OCI-LY7 (cell line): ENCODE measurements at regions not wholly inside any gene's neighbourhood (a gene's known extent, or its start where the extent isn't known, plus 50 kb on each side); places are given as distances from the start of the nearest gene placed in this dataset.

ENCODE experiments used
- BruUV-seq: library from RNA; stranded (reverse); fragments of 400-500 nt; replicated peaks from 2 replicates; lab custom pipeline; 2021; lab: Mats Ljungman, UMichigan
- CTCF ChIA-PET: fragments of 300-600 bp; sonication (Branson Sonifier 250); formaldehyde crosslinking; loops from one replicate; lab custom pipeline; 2022; ENCODE audit warnings: antibody characterized with exemption; ENCODE audit not compliant: unreplicated experiment; lab: Charles Lee
- POLR2A ChIA-PET: fragments of 300-600 bp; sonication (Branson Sonifier 250); formaldehyde crosslinking; loops from one replicate; lab custom pipeline; 2022; ENCODE audit warnings: antibody characterized with exemption; lab: Charles Lee
- DNase-seq: peaks from one replicate; pipeline ENCODE4 v3.0.0-alpha.2; 2015; ENCODE audit warnings: low spot score
- H2AFZ ChIP-seq: fragments of 200-600 bp; sonication (generic), shearing (Covaris generic); 2 replicates; pipeline ENCODE4 v1.6.1; 2014; ENCODE audit warnings: mild to moderate bottlenecking, antibody characterized with exemption, low read length, moderate library complexity
- H3K27ac ChIP-seq: fragments of 200-600 bp; sonication (generic); 2 replicates; pipeline ENCODE4 v1.5.1; 2014; ENCODE audit warnings: mixed run types, low read depth, mild to moderate bottlenecking, moderate library complexity, low read length, inconsistent platforms; ENCODE audit not compliant: poor library complexity, severe bottlenecking
- H3K36me3 ChIP-seq: fragments of 200-600 bp; sonication (generic); 2 replicates; pipeline ENCODE4 v1.6.1; 2014; ENCODE audit warnings: mild to moderate bottlenecking, antibody characterized with exemption, low read length, moderate library complexity, mixed read lengths; ENCODE audit not compliant: insufficient read depth
- H3K4me1 ChIP-seq: fragments of 200-600 bp; sonication (generic); 2 replicates; pipeline ENCODE4 v1.5.1; 2014; ENCODE audit warnings: mild to moderate bottlenecking, low read length; ENCODE audit not compliant: insufficient read depth, poor library complexity, severe bottlenecking
- H3K4me2 ChIP-seq: fragments of 200-600 bp; sonication (generic); 2 replicates; pipeline ENCODE4 v1.6.1; 2014; ENCODE audit warnings: mild to moderate bottlenecking, low read length
- H3K4me3 ChIP-seq: fragments of 200-600 bp; sonication (generic); 2 replicates; pipeline ENCODE4 v1.5.1; 2014; ENCODE audit warnings: mild to moderate bottlenecking, low read depth, low read length; ENCODE audit not compliant: poor library complexity, severe bottlenecking
- H3K79me2 ChIP-seq: fragments of 200-600 bp; sonication (generic); 2 replicates; pipeline ENCODE4 v1.6.1; 2016; ENCODE audit warnings: low read depth, mild to moderate bottlenecking, low read length, moderate library complexity, mixed read lengths; ENCODE audit not compliant: insufficient read depth
- H3K9me2 ChIP-seq: fragments of 200-600 bp; sonication (generic); 2 replicates; pipeline ENCODE4 v1.6.1; 2016; ENCODE audit warnings: mild to moderate bottlenecking, low read length, mixed read lengths; ENCODE audit not compliant: insufficient read depth
- H3K9me3 ChIP-seq: fragments of 200-600 bp; sonication (generic); 2 replicates; pipeline ENCODE4 v1.6.1; 2014; ENCODE audit warnings: mild to moderate bottlenecking, mixed run types, low read length, mixed read lengths
- H4K20me1 ChIP-seq: fragments of 200-600 bp; sonication (generic); 2 replicates; pipeline ENCODE4 v1.6.1; 2014; ENCODE audit warnings: mild to moderate bottlenecking, antibody characterized with exemption, low read length, moderate library complexity, mixed read lengths; ENCODE audit not compliant: insufficient read depth
- CTCF ChIP-seq: fragments of 200-600 bp; sonication (generic); conservative IDR thresholded peaks from 2 replicates; pipeline ENCODE4 v1.5.1; 2014; ENCODE audit warnings: mild to moderate bottlenecking, antibody characterized with exemption, low read length, moderate library complexity, mixed read lengths
- EZH2phosphoT487 ChIP-seq: fragments of 200-600 bp; sonication (generic); IDR thresholded peaks from 2 replicates; pipeline ENCODE4 v1.6.1; 2018; ENCODE audit warnings: low read depth, borderline replicate concordance, mild to moderate bottlenecking, mixed run types, antibody characterized with exemption, low read length, moderate library complexity, mixed read lengths
- intact Hi-C: fragments of 100-400 bp; cut with micrococcal nuclease; formaldehyde crosslinking; loops from one replicate; pipeline ENCODE4 v1.10.0; 2022; ENCODE audit not compliant: unreplicated experiment

DNA sequence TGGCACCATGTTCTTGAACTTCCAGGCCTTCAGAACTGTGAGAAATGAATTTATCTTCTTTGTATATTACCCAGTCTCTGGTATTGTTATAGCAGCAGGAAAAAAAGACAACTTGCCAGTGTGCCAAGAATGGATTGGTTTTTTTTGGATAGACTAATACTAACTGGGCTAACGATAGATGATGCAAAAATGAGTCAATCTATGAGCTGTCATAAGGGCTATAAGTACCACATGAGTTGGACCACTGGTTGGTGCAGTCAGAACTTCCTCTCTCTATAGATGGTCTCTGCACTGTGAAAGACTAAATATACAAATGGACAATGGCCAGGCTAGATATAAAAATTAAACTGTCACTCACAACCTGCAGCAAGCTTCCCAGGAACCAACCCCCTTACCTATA is 87.6 kb upstream of the COL21A1 start:
- no TSS peak for BruUV-seq
- Histone ChIP-seq H3K36me3 (no peaks in the 10 kb centered on the region), H3K9me2 (no peaks in the 10 kb centered on the region), H3K4me1 (no peaks in the 10 kb centered on the region), H4K20me1 (no peaks in the 10 kb centered on the region), H3K4me2 (no peak overlapping the region), H3K9me3 (no peaks in the 10 kb centered on the region), H2AFZ (no peak overlapping the region), H3K27ac (no peak overlapping the region), H3K4me3 (no peak overlapping the region), H3K79me2 (no peaks in the 10 kb centered on the region)
- no peak for DNase-seq
- POLR2A ChIA-PET, result no interaction called here
- CTCF ChIA-PET, result no interaction called here
- intact Hi-C loops, result loop anchor here (10.0 kb wide), 1 partner anchor 60 kb away; no protein-coding TSS in a partner anchor
- TF ChIP-seq EZH2phosphoT487 (no peak), CTCF (no peak)

DNA sequence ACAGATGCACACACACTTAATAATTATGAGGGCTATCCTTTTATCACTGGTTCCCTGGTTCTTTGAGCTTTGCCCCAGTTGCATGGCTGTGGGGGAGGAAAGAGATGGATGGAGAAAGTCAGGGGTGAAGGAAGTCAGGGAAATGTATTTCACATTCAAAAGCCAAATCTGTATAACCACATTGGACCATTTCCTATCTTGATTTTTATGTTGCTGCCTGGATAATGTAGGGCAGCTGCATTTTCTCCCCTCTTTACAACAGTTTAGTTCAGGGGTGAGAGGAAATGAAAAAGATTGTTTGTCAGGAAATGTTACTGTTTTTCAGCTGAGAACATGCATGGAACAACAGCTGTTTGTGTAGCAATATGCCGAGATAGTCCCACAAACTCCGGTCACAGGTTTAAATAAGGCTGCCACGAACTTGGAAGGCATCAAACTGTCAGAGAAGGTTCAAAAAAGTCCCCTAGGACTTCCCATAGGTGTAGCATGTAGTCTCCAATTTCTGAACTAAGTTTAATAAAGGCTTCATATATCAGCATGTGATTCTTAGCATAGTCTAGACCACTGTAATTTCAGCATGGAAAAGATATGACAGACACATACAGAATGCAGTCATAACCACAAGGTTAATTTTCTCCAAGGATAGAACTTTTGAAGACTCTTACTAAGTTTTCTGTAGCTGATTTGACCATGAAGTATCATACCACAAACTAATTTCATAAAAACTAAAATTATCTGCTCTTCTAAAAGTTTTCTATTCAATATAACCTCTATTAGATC is 82.1 kb upstream of the COL21A1 start:
- Histone ChIP-seq H3K9me2 (no peaks in the 10 kb centered on the region), H3K36me3 (no peaks in the 10 kb centered on the region), H3K27ac (no peak overlapping the region), H2AFZ (no peak overlapping the region), H4K20me1 (no peaks in the 10 kb centered on the region), H3K4me3 (no peak overlapping the region), H3K9me3 (no peaks in the 10 kb centered on the region), H3K4me2 (no peak overlapping the region), H3K79me2 (no peaks in the 10 kb centered on the region), H3K4me1 (no peaks in the 10 kb centered on the region)
- intact Hi-C loops, result loop anchor here (10.0 kb wide), 1 partner anchor 55 kb away; no protein-coding TSS in a partner anchor
- TF ChIP-seq CTCF, result no peak
- TF ChIP-seq EZH2phosphoT487, result no peak
- CTCF ChIA-PET, result no interaction called here
- no peak for DNase-seq
- BruUV-seq, result no TSS peak
- POLR2A ChIA-PET, result no interaction called here

GRCh38 chr6:56328728-56329090 is 81.3 kb upstream of the COL21A1 start:
- TF ChIP-seq EZH2phosphoT487, result no peak
- TF ChIP-seq CTCF, result no peak
- Histone ChIP-seq H3K4me1 (no peaks in the 10 kb centered on the region), H3K4me3 (no peak overlapping the region), H3K36me3 (no peaks in the 10 kb centered on the region), H3K4me2 (no peak overlapping the region), H3K9me3 (no peaks in the 10 kb centered on the region), H3K27ac (no peak overlapping the region), H4K20me1 (no peaks in the 10 kb centered on the region), H2AFZ (no peak overlapping the region), H3K9me2 (no peaks in the 10 kb centered on the region), H3K79me2 (no peaks in the 10 kb centered on the region)
- no peak for DNase-seq
- ChIA-PET POLR2A (no interaction called here), CTCF (no interaction called here)
- intact Hi-C loops, result no loop called here
- no TSS peak for BruUV-seq
